ENCODE measurements at regions not wholly inside any gene's neighbourhood (a gene's known extent, or its start where the extent isn't known, plus 50 kb on each side); places are given as distances from the start of the nearest gene placed in this dataset.
A peak's percentile ranks its signal among the peaks of the same experiment; 100 is the strongest.

- no peak for DNase-seq
Measured at GRCh38 chr3:107969994-107970819, 120.6 kb downstream of the CD47 start.

DNA sequence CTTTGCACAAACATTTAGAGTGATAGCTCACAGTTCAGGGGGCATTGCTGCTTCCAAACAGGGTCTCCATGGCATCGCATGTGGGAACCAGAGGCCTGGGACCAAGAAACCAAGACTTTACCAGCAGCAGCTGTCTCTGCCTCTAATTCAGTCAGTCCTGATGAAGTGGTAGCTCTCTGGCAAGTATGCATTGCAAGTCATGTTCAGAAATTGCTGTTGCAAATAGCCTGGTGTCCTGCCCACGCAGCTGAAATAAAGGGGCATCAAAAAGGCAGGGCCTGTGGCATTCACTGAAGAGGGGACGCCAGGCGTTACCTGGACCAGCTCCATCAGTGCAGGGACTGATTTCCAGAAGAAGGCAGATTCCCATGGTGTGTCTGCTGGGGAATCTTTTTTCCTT is 121.3 kb downstream of the CD47 start:
- no peak for DNase-seq

DNA sequence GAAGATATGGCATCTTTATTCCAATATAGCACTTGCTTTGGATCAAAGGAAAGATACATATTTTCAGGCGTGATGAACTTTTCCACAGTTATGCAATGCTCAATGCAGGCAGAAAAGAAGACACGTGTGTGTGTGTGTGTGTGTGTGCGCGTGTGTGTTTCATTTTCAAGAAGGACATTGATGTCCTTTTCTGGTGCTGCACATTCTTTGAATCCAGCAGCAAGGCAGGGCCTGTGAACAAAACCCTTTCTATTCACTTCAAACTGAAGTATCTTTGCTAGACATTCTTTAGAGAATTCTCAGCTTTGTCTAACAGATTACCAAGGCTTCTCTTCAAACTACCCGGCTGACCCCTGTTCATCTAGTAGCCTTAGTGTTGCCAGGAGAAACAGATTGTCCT is 124.6 kb downstream of the CD47 start:
- no peak for DNase-seq

DNA sequence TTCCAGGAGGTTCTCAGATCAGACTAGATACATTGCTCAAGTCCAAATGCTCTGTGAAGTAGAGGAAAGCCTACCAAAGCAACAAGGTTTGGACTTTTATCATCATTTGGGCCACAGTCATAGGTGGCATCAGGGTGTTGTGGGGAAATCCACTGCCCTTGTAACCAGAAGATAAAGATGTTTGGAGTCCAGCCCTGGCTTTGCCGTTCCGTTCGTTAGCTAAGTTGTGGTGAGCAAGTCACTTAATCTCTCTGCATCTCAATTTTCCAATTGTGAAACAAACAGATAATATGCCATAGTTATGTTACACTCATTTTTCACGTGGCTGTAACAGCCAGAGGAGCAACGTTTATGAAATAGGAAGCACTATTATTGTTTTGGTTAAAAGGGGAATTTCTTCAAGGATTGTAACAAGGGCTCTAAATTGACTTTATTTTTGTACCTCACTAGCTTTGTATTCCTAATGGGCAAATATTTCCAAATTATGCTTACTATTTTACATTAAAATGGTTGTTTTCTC is 125.6 kb downstream of the CD47 start:
- no peak for DNase-seq

GRCh38 chr3:107963581-107963980 is 127.2 kb downstream of the CD47 start:
- DNase-seq, result no peak

DNA sequence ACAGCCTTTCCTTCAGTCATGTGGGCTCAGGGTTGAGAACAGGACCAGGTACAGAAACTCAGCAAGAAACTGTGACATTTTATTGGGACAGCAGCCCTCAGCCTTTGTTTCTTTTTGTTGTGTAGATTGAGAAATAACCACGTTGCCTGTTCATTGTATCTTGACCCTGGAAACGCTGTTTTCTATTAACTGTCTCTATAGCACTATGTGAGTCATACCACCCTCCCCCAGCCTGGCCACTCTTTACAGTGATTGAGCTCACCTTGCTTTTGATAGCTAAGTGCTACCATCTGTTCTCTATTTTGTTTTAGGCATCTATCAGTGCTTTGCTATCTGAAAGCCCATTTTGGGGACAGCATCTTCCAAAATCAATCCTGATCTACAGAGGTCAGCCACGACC is 127.9 kb downstream of the CD47 start:
- peak; percentile 30 for DNase-seq

- no peak for DNase-seq
Measured at GRCh38 chr3:107962037-107962436, 128.8 kb downstream of the CD47 start.

DNA sequence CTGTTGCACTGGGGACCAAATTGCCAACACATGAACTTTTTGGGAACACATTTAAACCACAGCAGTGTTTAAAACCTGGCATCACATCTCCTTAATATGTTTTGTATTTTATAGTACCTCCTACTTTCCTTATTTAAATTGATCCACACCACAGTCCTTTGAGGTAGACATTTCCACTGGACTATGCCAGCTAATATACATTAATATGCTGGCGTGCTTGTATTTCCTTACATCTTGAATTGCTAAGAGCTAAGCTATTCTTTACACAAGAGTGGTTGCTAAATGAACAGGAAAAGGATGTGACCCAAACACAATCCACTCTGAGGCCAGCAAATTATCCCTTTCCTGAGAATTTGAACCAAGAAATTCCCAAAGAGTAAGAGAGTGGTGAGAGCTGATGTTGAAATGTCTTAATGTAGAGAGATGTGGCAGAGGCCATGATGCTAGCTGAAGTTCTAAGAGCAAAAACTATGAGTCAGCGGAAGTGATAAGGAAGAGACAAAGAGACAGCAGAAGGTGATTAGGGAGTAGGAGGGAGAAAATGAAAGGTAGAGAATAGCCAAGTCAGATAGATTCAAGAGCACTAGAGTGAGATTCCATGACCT is 131.2 kb downstream of the CD47 start:
- no peak for DNase-seq

DNA sequence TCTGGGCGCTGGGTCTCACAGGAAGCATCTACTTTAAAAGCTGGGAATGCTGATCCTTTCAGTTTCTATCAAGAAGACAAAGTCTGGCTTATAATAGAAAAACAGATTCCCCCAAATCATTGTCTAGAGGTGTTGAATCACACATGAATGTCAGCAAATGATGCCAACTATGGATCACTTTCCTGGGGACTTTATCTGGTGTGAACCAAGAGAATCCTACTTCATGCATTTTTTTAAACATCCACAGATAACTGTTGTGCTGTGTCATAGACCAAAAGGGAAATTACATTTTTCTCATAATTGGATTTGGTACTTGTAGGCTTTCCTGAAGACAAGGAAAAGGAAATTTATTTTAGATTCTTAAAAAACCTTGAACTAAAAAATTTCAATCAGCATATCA is 132.7 kb downstream of the CD47 start:
- DNase-seq, result no peak

DNA sequence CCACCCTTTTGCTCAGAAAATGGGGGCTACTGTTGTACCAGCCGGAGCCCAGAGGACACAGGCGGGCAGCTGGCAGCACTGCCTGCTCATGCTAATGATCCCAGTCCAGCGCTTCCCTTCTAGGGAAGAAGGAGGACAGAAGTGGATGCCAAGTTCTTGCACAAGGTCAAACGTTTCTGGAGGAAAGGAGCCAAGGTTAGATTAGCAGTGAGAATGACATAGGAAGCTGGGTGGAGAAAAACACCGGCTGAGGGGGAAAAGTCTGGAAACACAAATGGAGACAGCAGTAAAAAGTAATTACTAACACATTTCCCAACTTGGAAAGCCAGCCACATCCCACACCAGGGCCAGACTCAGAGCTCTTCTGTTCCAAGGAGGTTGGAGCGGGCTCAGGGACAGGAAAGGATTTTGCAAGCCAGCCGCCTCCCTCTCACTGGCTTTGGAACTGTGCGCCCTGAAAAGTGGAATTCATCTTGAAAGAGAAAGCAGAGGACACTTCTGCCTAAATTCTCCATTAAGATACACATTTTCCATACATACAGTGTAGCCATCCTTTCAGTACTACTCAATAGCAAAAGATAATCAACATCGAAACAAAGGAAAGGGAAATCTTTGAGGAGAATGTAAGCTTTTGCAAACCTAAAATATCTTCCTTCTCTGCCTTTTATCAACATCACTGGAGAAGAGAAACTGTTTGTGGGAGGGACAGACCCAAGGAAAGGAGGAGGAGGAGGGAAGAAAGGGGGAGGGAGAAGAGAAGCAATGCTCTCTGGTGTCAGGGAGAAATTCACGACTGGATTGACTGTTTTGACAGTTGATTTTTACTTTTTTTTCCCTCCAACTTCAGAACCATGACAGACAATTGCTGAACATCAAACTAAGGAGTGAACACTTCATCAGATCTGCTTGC is 133.6 kb downstream of the CD47 start:
- DNase-seq, result no peak

- DNase-seq, result no peak
Measured at GRCh38 chr3:107954845-107955244, 136.0 kb downstream of the CD47 start.

- DNase-seq, result no peak
Measured at GRCh38 chr3:107953722-107954121, 137.1 kb downstream of the CD47 start.

GRCh38 chr3:107951126-107951525 is 139.7 kb downstream of the CD47 start:
- DNase-seq, result no peak

DNA sequence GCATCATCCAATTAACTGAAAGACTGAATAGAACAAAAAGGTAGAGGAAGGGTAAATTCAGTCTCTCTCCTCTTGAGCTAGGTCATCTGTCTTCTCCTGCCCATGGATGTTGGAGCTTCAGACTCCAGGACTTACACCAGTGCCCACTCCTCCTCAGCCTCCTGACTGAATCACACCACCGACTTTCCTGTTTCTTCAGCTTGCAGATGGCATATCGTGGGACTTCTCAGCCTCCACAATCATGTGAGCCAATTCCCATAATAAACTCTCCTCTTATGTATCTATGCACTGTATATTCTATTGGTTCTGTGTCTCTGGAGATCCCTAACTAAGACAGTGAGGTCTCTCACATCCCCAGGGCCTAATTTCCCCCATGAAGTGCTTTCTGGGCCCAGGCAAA is 140.4 kb downstream of the CD47 start:
- DNase-seq, result no peak

DNA sequence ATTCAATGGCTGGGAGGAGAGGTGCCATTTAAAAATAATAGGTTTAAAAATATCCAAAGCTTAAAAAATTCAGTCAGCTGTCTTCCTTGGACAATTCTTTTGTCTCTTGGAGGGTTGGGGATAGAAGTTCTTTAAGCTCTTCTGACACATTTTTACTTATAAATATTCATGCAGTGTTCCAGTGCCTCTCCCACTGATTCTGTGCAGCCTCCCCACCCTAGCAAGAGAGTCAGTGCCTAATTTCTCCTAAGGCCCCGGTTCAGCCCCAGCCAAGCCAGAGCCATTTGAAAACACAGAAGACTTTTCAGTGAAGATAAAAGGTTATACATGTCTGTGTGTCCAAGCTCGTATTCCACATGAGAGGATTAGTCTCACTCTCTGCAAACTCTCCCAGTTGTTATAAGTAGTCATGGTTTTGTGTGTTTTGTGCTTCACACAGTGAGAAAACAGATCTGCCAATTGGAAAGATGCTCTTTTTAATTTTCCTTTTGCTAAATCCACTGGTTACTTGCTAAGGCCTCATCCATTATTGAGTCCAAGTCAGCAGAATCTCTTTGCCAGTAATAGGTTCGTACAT is 141.3 kb downstream of the CD47 start:
- no peak for DNase-seq

DNA sequence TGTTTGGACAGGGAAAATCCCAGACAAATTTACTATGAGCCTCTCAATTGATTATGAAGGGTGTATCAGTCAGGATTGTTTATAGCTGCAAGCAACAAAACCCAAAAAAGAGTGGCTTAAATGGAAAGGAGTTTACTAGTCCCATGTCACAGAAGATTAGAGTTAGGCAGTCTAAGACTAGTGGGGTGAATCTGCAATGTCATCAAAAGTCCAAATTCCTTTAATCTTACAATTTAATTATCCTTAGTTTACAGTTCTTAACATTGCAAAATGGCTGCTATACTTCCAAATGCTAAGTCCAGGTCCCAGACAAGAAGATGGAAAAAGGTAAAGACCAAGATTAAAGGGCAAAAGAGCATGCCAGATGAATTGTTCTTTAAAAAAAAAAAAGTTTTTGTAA is 143.6 kb downstream of the CD47 start:
- DNase-seq, result no peak

DNA sequence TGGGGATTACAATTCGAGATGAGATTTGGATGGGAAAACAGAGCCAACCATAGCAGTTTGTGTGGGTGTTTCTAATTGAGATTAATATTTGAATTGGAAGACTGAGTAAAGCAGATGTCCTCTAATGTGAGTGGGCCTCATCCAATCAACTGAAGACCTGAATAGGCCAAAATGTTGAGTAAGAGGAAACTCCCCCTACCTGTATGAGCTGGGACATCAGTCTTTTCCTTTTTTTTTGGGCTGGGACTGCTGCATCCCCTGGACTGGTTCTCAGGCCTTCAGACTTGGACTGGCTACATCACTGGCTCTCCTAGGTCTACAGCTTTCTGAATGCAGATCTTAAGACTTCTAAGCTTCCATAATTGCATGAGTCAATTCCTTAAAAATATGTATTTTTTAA is 144.1 kb downstream of the CD47 start:
- DNase-seq, result no peak

DNA sequence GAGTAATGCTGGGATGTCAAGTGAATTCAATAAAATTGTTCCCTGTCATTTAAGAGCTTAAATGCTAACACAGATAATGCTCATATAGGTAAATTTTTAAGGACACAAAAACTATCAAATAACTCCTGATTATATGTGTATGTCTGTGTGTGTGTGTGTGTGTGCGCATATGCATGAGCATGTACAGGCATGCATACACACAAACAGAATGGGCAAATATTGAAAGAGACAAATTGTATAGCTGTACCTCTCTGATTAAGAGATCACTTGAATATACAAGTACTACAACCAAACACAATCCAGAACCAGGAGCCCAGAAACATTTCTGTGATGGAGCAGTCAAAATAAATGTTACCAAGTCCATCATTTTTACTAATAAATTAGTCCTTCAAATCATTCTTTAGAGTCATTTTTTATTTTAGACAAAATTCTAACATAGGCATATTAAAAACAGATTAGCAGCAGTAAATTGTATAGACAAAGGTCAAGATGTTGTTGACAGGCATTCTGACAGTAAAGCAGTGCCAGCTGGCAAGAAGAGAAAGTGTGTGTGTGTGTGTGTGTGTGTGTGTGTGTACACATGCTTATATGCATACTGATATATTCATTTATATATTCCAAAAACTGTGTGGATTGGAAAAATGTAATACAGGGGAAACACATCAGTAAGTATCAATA is 145.3 kb downstream of the CD47 start:
- DNase-seq, result no peak

DNA sequence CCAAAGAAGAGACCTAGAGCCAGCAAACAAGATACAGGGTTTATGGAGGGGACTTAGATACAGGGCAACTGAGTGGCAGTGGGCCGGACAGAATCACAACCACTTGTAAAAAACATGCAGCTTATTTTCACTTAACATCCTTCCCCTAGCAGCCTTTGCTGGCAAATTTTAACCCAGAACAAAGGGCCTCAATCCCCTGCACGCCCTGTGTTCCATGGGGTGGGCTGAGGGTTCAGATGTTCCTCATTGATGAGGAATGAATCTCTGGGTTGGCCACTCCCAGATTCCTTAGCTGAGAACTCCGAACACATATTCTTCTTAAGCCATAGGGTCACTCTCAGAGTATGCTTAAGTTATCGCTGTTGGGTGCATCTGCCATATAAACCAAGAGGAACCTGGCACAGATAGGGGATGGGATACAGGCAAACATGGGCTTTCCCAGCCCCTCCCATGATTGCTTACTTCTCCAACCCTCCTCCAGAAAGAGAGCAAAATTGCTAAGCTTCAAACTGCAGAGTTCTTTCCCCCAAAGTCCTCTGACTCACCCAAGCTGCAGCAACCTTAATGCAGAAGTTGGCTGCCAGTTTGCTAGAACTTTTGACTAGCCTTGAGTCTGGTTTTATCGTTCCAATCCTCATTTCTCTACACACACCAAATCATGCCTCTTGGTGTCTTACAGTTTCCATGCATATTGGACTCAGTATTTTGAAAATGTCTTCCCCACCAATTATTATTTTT is 146.9 kb downstream of the CD47 start:
- DNase-seq, result no peak

- no peak for DNase-seq
Measured at GRCh38 chr3:107942951-107943749, 147.7 kb downstream of the CD47 start.

DNA sequence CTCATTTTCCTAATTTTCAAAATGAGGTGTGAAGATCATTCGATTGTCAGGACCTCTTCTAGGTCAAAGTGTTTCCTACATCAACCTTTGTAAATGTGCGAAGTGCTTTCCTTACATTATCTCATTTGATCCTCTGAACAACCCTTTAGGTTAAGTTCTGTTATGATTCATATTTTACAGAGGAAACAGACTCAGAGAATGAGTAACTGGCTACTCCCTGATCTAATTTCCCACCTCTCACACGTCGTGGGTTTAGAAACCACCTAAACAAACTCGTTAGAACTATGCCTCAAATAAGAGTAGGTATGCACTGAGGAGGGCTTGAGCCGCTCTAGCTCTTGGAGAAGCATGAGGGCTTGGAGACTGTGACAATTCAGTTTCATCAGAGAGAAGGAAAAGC is 148.6 kb downstream of the CD47 start:
- no peak for DNase-seq
